CD4-positive, alpha-beta memory T cell (primary cell): ENCODE measurements at regions not wholly inside any gene's neighbourhood (a gene's known extent, or its start where the extent isn't known, plus 50 kb on each side); places are given as distances from the start of the nearest gene placed in this dataset.

Experiments used
- CTCF ChIA-PET: fragments of 350-600 bp; sonication (Branson Sonifier 250); formaldehyde crosslinking; loops from one replicate; lab custom pipeline; 2021; ENCODE audit warnings: inconsistent platforms; ENCODE audit not compliant: partially characterized antibody; lab: Charles Lee
- POLR2A ChIA-PET: fragments of 350-600 bp; sonication (Branson Sonifier 250); formaldehyde crosslinking; loops from one replicate; lab custom pipeline; 2021; ENCODE audit not compliant: partially characterized antibody; lab: Charles Lee
- DNase-seq, 5 donors: peaks; one replicate each; pipeline versions ENCODE4 v3.0.0 to v3.0.0-alpha.2; 2020 to 2022; ENCODE audit warnings: mixed read lengths in 1 of 5
- H3K27ac ChIP-seq: one replicate; pipeline ENCODE4 v1.7.0; 2013; ENCODE audit warnings: low read depth, low read length
- H3K27me3 ChIP-seq: 2 replicates; pipeline ENCODE4 v1.7.0; 2013; ENCODE audit warnings: mild to moderate bottlenecking, low read length, moderate library complexity; ENCODE audit not compliant: insufficient read depth
- H3K36me3 ChIP-seq: 2 replicates; pipeline ENCODE4 v1.7.0; 2013; ENCODE audit warnings: mild to moderate bottlenecking, low read length, moderate library complexity; ENCODE audit not compliant: insufficient read depth
- H3K4me1 ChIP-seq: 2 replicates; pipeline ENCODE4 v1.7.0; 2013; ENCODE audit warnings: mild to moderate bottlenecking, low read length, moderate library complexity; ENCODE audit not compliant: insufficient read depth
- H3K4me3 ChIP-seq, 2 donors: one replicate each; pipeline ENCODE4 v1.7.0; 2013; ENCODE audit warnings: low read length in 2 of 2, mild to moderate bottlenecking in 1 of 2
- H3K9me3 ChIP-seq, 2 donors: one replicate each; pipeline ENCODE4 v1.7.0; 2013; ENCODE audit warnings: low read length in 2 of 2, control low read depth in 1 of 2; ENCODE audit not compliant: control insufficient read depth in 1 of 2
- H3K27ac Mint-ChIP-seq, 7 donors: one replicate each; pipeline ENCODE4 v1.8.0; 2020 to 2021; ENCODE audit warnings: mixed read lengths in 7 of 7, mild to moderate bottlenecking in 6 of 7, inconsistent platforms in 3 of 7, moderate library complexity in 3 of 7
- H3K27me3 Mint-ChIP-seq, 2 donors: one replicate each; pipeline ENCODE4 v1.8.0; 2020 to 2021; ENCODE audit warnings: mixed read lengths in 2 of 2
- H3K36me3 Mint-ChIP-seq, 2 donors: one replicate each; pipeline ENCODE4 v1.8.0; 2020 to 2021; ENCODE audit warnings: mixed read lengths in 2 of 2, inconsistent platforms in 1 of 2, mild to moderate bottlenecking in 1 of 2
- H3K4me1 Mint-ChIP-seq, 4 donors: one replicate each; pipeline ENCODE4 v1.8.0; 2020 to 2021; ENCODE audit warnings: mixed read lengths in 4 of 4, mild to moderate bottlenecking in 1 of 4
- H3K4me3 Mint-ChIP-seq, 8 donors: one replicate each; pipeline ENCODE4 v1.8.0; 2020 to 2021; ENCODE audit warnings: mixed read lengths in 8 of 8, mild to moderate bottlenecking in 7 of 8, moderate library complexity in 6 of 8, inconsistent platforms in 3 of 8
- H3K9me3 Mint-ChIP-seq, 8 donors: one replicate each; pipeline ENCODE4 v1.8.0; 2020 to 2021; ENCODE audit warnings: mixed read lengths in 8 of 8, mild to moderate bottlenecking in 5 of 8, inconsistent platforms in 3 of 8, moderate library complexity in 1 of 8
- intact Hi-C: fragments of 100-400 bp; cut with micrococcal nuclease; formaldehyde crosslinking; loops from one replicate; pipeline ENCODE4 v1.15.1; 2023

DNA sequence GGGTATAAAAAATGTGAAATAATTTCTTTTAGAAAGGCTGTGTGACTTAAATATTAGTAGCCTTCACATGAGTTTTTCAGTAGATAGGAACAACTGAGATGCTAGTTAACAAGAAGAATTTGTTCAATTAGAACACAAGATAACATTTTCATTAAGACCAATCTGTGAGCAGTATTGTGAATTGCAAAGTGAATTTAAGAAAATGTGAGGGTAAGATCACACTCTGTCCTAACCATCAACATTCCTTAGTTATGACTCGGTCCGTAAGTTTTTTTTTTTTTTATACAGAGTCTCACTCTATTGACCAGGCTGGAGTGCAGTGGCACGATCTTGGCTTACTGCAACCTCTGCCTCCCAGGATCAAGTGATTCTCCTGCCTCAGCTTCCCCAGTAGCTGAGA is 180.2 kb upstream of the EGFLAM start:
- no peak overlapping the region for H3K4me3 ChIP-seq
- no peaks in the 10 kb centered on the region for H3K9me3 ChIP-seq
- H3K27me3 Mint-ChIP-seq = no peaks in the 10 kb centered on the region
- H3K27me3 ChIP-seq = no peaks in the 10 kb centered on the region
- POLR2A ChIA-PET = no interaction called here
- H3K27ac Mint-ChIP-seq = no peak overlapping the region
- H3K27ac ChIP-seq = no peak overlapping the region
- no peaks in the 10 kb centered on the region for H3K4me1 ChIP-seq
- no peak for DNase-seq
- no peaks in the 10 kb centered on the region for H3K36me3 ChIP-seq
- H3K36me3 Mint-ChIP-seq = no peaks in the 10 kb centered on the region
- H3K4me1 Mint-ChIP-seq = no peaks in the 10 kb centered on the region
- peaks cover 0 to 13% (median 3%) of the 10 kb centered on the region in 8 donors for H3K9me3 Mint-ChIP-seq
- CTCF ChIA-PET = no interaction called here
- H3K4me3 Mint-ChIP-seq = no peak overlapping the region
- intact Hi-C loops = no loop called here

DNA sequence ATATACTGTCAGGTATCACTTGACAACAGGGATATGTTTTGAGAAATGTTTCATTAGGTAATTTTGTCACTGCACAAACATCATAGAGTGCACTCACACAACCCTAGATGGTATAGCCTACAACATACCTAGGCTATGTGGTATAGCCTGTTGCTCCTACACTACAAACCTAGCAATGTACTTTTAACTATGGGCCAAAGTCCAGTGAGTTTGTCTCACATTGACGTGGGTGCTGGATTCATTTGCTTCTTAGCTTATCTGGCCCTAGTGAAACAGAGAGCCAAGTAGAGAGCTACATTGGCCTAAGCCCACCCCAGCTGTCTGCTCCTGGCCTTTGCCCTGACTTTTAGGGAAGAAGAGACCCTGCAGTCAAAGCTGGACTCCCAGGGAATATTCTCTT is 180.7 kb upstream of the EGFLAM start:
- Mint-ChIP-seq H3K27me3 (no peaks in the 10 kb centered on the region), H3K4me1 (no peaks in the 10 kb centered on the region), H3K9me3 (peaks cover 0 to 13% (median 3%) of the 10 kb centered on the region in 8 donors), H3K4me3 (no peak overlapping the region), H3K27ac (no peak overlapping the region), H3K36me3 (no peaks in the 10 kb centered on the region)
- no peak for DNase-seq
- Histone ChIP-seq H3K4me3 (no peak overlapping the region), H3K27me3 (no peaks in the 10 kb centered on the region), H3K4me1 (no peaks in the 10 kb centered on the region), H3K27ac (no peak overlapping the region), H3K9me3 (no peaks in the 10 kb centered on the region), H3K36me3 (no peaks in the 10 kb centered on the region)
- intact Hi-C loops = no loop called here
- ChIA-PET CTCF (no interaction called here), POLR2A (no interaction called here)

DNA sequence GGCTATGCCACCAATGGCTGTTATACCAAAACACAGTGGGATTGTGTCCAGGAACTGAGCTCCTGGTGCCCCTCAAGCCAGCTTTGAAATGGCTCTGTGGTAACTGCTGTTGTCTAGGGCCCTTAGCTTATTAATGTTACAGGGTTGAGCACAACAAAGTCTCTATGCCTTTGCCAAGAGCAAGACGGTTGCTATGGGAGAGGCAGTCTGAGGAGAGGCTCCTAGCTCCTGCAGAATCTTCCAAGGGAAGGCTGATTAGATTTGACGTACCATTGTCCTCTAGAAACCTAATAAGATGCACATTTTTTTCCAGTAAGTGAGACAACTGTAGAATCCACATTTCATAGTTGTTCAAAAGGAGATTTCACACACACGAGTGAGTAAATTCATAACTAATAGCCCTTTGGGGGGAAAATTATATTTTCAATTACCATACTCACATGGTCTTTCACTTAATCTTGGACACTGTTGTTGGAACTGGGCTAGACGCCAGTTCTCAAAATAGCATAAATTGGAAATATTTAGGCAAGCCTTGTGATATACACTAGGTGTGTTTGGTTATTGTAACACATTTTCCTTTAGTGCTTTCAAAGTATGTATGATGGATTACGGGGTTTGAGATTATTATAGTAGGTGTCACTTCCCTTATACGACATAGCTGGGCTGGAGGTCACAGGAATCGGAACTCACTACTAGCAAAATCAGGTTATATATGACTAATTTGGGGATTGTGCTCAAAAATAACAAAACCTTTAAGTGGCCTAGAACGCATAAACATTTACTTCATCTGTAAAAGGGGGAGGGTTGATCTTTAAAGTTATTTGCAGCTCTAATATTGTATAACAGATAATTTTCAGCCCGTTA is 186.3 kb upstream of the EGFLAM start:
- Mint-ChIP-seq H3K4me3 (no peak overlapping the region), H3K4me1 (no peaks in the 10 kb centered on the region), H3K27ac (no peak overlapping the region), H3K9me3 (peaks cover 0 to 9% (median 1%) of the 10 kb centered on the region in 8 donors), H3K27me3 (no peaks in the 10 kb centered on the region), H3K36me3 (no peaks in the 10 kb centered on the region)
- no peaks in the 10 kb centered on the region for H3K9me3 ChIP-seq
- no peaks in the 10 kb centered on the region for H3K36me3 ChIP-seq
- CTCF ChIA-PET = no interaction called here
- H3K4me1 ChIP-seq = no peaks in the 10 kb centered on the region
- intact Hi-C loops = no loop called here
- H3K4me3 ChIP-seq = no peak overlapping the region
- DNase-seq = no peak
- POLR2A ChIA-PET = no interaction called here
- no peak overlapping the region for H3K27ac ChIP-seq
- no peaks in the 10 kb centered on the region for H3K27me3 ChIP-seq

DNA sequence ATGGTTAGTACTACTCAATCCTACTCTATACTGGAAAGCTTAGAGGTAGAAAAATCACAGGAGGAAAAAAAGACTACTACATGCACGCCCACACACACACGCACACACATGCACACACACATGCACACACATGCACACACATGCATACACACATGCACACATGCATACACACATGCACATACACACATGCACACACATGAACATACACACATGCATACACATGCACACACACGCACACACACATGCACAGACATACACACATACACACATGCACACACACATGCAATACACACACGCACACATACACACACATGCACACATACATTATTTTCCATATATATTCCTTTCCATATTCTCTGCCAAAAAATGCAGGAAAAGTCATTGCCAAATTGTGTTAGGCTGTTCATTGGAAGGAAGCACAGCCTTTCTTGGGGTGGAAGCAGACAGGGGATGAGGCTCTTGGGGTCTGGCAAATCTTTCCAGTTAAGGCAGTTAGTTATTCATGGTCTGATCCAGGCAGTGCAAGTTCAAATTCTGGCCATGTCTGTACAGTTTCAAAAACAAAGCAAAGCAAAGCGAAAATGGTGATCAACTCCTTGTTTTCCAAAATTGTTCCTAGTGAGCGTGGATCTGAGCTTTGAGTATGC is 187.9 kb upstream of the EGFLAM start:
- CTCF ChIA-PET = no interaction called here
- Mint-ChIP-seq H3K4me1 (no peaks in the 10 kb centered on the region), H3K4me3 (no peak overlapping the region)

DNA sequence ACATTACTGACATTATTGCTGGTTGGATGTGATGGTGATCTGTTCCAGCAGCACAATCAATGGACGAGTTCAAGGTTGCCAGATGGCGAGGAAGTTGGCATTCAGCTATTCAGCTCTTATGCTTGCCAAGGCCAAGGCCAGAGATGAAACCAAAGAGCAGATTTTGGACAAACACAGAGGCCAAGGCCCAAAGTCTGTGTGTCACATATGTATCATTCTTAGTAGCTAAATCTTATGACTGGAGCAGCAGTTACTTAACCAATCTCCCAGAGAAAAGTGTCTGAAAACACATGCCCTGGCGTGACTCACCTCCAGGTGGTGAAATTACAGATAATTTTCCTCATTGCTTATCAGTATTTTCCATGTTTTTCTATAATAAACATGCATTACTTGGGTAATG is 189.0 kb upstream of the EGFLAM start:
- Histone ChIP-seq H3K36me3 (no peaks in the 10 kb centered on the region), H3K4me1 (no peaks in the 10 kb centered on the region), H3K27me3 (no peaks in the 10 kb centered on the region), H3K4me3 (no peak overlapping the region), H3K27ac (no peak overlapping the region), H3K9me3 (no peaks in the 10 kb centered on the region)
- intact Hi-C loops = no loop called here
- CTCF ChIA-PET = no interaction called here
- POLR2A ChIA-PET = no interaction called here
- Mint-ChIP-seq H3K27ac (no peak overlapping the region), H3K36me3 (no peaks in the 10 kb centered on the region), H3K4me3 (no peak overlapping the region), H3K4me1 (no peaks in the 10 kb centered on the region), H3K27me3 (peaks cover 0 to 3% of the 10 kb centered on the region in 2 donors), H3K9me3 (peaks cover 0 to 11% (median 4%) of the 10 kb centered on the region in 8 donors)
- DNase-seq = no peak

More for the DNA sequence above, 187.9 kb upstream of the EGFLAM start:
- H3K9me3 ChIP-seq = no peaks in the 10 kb centered on the region
- no peaks in the 10 kb centered on the region for H3K27me3 ChIP-seq
- H3K27ac ChIP-seq = no peak overlapping the region
- H3K27ac Mint-ChIP-seq = no peak overlapping the region
- peaks cover 0 to 3% of the 10 kb centered on the region in 2 donors for H3K27me3 Mint-ChIP-seq
- H3K36me3 ChIP-seq = no peaks in the 10 kb centered on the region
- peaks cover 0 to 15% (median 1%) of the 10 kb centered on the region in 8 donors for H3K9me3 Mint-ChIP-seq
- H3K4me1 ChIP-seq = no peaks in the 10 kb centered on the region
- H3K36me3 Mint-ChIP-seq = no peaks in the 10 kb centered on the region
- intact Hi-C loops = no loop called here
- H3K4me3 ChIP-seq = no peak overlapping the region
- POLR2A ChIA-PET = no interaction called here
- no peak for DNase-seq

DNA sequence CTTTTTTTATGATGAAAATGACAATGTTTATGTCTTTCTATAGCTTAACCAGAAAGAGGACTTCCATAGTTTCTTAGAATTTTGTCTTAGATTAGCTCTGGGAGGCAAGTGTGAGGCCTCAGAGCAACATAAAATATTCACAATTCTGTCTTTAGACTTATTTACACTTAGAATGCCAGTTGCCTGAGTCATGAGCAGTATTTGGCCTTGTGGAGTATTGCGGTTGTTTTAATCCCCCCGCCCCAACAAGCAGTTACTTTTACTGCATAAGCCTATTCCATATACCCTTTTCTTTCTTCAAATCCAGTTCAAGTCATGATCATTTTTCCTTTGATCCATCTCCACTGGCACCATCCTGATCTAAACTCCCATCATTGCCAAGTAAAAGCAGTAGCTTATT is 198.0 kb upstream of the EGFLAM start:
- peaks cover 0 to 6% (median 4%) of the 10 kb centered on the region in 8 donors for H3K9me3 Mint-ChIP-seq

DNA sequence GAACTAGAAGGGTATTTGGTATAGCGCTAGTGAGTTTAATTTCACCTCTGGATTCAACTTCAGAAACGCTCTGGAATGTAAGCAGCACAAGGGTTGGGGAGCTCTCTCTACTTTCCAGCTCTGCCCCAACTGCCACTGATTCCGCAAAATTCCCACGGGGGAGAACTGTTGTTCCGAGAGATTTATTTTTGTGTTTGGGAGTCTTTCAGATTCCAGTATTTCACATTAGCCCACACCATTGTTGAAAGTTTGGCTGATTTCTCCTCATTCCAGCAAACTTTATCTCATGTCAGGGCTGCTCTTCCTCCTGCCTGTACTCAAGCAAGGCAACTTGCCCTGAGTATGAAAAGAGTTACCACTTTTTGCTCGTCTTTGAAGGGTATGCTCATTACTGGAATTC is 198.5 kb upstream of the EGFLAM start:
- Histone ChIP-seq H3K36me3 (no peaks in the 10 kb centered on the region), H3K9me3 (no peaks in the 10 kb centered on the region), H3K27me3 (no peaks in the 10 kb centered on the region), H3K27ac (no peak overlapping the region), H3K4me3 (no peak overlapping the region), H3K4me1 (no peaks in the 10 kb centered on the region)
- H3K4me3 Mint-ChIP-seq = no peak overlapping the region
- no peak overlapping the region for H3K27ac Mint-ChIP-seq
- ChIA-PET CTCF (no interaction called here), POLR2A (no interaction called here)
- peaks cover 0 to 6% (median 4%) of the 10 kb centered on the region in 8 donors for H3K9me3 Mint-ChIP-seq
- no peak for DNase-seq
- H3K27me3 Mint-ChIP-seq = no peaks in the 10 kb centered on the region
- H3K36me3 Mint-ChIP-seq = no peaks in the 10 kb centered on the region
- intact Hi-C loops = no loop called here
- H3K4me1 Mint-ChIP-seq = no peaks in the 10 kb centered on the region

More for the DNA sequence above, 198.0 kb upstream of the EGFLAM start:
- Mint-ChIP-seq H3K4me3 (no peak overlapping the region), H3K27ac (no peak overlapping the region), H3K36me3 (no peaks in the 10 kb centered on the region), H3K4me1 (no peaks in the 10 kb centered on the region), H3K27me3 (no peaks in the 10 kb centered on the region)
- no peaks in the 10 kb centered on the region for H3K4me1 ChIP-seq
- no peaks in the 10 kb centered on the region for H3K9me3 ChIP-seq
- no peaks in the 10 kb centered on the region for H3K36me3 ChIP-seq
- H3K4me3 ChIP-seq = no peak overlapping the region
- no peak overlapping the region for H3K27ac ChIP-seq
- no peak for DNase-seq
- ChIA-PET POLR2A (no interaction called here), CTCF (no interaction called here)
- intact Hi-C loops = no loop called here
- H3K27me3 ChIP-seq = no peaks in the 10 kb centered on the region
